Psoas muscle (tissue), 7 donors: ENCODE measurements at regions not wholly inside any gene's neighbourhood (a gene's known extent, or its start where the extent isn't known, plus 50 kb on each side); places are given as distances from the start of the nearest gene placed in this dataset.

ENCODE experiments used
- ATAC-seq, 4 donors: fragments of 200-7000 bp; cut with Tn5 transposase; one replicate each; pipeline ENCODE4 v1.9.1; 2020; ENCODE audit warnings: moderate library complexity in 3 of 4, mild to moderate bottlenecking in 2 of 4
- DNase-seq, 2 donors: peaks; one replicate each; pipeline ENCODE4 v3.0.0-alpha.2; 2020
- H3K27ac ChIP-seq: fragments of 200-600 bp; one replicate; pipeline ENCODE4 v1.8.0; 2022
- H3K27me3 ChIP-seq, 3 donors: fragments of 200-600 bp in 1 of 3; one replicate each; pipeline versions ENCODE4 v1.6.1 to v1.8.0; 2013 to 2022; ENCODE audit warnings: low read length in 2 of 3, mild to moderate bottlenecking in 2 of 3, moderate library complexity in 1 of 3; ENCODE audit not compliant: insufficient read depth in 3 of 3
- H3K36me3 ChIP-seq, 2 donors: fragments of 200-600 bp in 1 of 2; one replicate each; pipeline versions ENCODE4 v1.6.1 to v1.8.0; 2013 to 2022; ENCODE audit warnings: low read depth in 1 of 2, mild to moderate bottlenecking in 1 of 2, moderate library complexity in 1 of 2; ENCODE audit not compliant: insufficient read depth in 1 of 2
- H3K4me1 ChIP-seq: fragments of 200-600 bp; one replicate; pipeline ENCODE4 v1.8.0; 2022
- H3K4me3 ChIP-seq: fragments of 200-600 bp; one replicate; pipeline ENCODE4 v1.8.0; 2022; ENCODE audit warnings: mild to moderate bottlenecking
- H3K9me3 ChIP-seq: fragments of 200-600 bp; one replicate; pipeline ENCODE4 v1.8.0; 2022
- WGBS, 3 donors: extraction: QIAGEN DNeasy Blood & Tissue Kit; methylation state at CpG; one replicate each; pipeline versions ENCODE4 v1.1.6 to v1.1.7; 2013; 5-methylcytosine and 5-hydroxymethylcytosine counted together
- intact Hi-C, 2 donors: fragments of 100-400 bp; cut with DNase I; formaldehyde crosslinking; loops; one replicate each; pipeline versions ENCODE4 v1.11.0 to v1.14.2; 2022
- TF ChIP-seq, protein P1 (sequence below): fragments of 200-600 bp; IDR thresholded peaks from one replicate; pipeline ENCODE4 v1.8.0; 2022; ENCODE audit warnings: antibody characterized with exemption
- donor health status: healthy with polysubstance abuse.
- donor health status: DM: no; HTN: no; CAD: no; lungs with moderate emphysema.
- donor health status: Bipolar disorder and iron deficiency.
- donor health status: healthy.
- donor health status: DM: yes; HTN: yes; CAD: no.
- donor health status: DM: no; HTN: no; CAD: no.
- donor health status: DM: yes; HTN: yes; CAD: no.

DNA sequence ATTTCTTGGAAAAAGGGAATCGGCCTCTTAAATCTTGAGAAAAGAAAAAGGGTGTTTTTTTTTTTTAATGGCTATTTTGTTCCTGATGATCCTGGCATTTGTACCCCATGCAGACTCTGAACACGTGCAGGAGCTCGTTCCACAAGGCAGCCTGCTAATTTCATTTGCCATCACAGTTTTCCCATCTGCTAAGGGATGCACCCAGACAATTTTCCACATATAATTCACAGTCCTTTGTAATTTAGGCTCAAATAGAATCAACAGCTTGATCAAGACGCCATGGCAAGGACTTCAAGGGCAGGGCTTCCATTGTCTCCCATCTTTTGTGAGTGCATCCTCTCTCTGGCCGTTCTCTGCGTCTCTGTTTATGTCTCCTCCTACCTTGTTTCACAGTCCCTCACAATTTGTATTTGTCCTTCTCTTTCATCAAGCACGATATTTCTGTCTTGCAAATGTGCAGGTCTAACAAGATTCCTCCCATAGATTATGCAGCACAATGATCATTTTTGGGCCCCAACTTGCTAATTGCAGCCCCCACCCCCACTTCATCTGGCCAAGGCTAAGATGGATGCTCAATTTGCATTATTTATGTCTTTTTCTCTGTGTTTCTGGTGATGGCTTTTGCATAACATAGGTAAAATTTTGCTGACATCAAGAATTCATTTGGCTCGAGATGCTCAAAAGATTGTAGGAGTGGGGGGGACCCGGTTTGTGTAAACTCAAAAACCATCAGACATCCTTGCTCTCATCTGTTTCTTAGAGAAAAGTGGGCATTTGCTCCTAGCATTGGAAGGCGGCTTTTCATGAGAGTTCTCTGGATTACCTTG, 356.0 kb upstream of the NPVF start:
- Histone ChIP-seq H3K4me3 (no peak overlapping the region), H3K27me3 (peaks cover 0 to 2% (median 0%) of the 10 kb centered on the region in 3 donors), H3K4me1 (peaks cover under 1% of the 10 kb centered on the region), H3K27ac (no peak overlapping the region), H3K36me3 (no peaks in the 10 kb centered on the region), H3K9me3 (no peaks in the 10 kb centered on the region)
- WGBS, 3 donors = 64 to 77% (median 72%) methylated on average over 10 of the region's 10 CpGs
- DNase-seq = no peak
- no peak for ATAC-seq
- intact Hi-C loops = no loop called here
- TF ChIP-seq, protein P1, sequence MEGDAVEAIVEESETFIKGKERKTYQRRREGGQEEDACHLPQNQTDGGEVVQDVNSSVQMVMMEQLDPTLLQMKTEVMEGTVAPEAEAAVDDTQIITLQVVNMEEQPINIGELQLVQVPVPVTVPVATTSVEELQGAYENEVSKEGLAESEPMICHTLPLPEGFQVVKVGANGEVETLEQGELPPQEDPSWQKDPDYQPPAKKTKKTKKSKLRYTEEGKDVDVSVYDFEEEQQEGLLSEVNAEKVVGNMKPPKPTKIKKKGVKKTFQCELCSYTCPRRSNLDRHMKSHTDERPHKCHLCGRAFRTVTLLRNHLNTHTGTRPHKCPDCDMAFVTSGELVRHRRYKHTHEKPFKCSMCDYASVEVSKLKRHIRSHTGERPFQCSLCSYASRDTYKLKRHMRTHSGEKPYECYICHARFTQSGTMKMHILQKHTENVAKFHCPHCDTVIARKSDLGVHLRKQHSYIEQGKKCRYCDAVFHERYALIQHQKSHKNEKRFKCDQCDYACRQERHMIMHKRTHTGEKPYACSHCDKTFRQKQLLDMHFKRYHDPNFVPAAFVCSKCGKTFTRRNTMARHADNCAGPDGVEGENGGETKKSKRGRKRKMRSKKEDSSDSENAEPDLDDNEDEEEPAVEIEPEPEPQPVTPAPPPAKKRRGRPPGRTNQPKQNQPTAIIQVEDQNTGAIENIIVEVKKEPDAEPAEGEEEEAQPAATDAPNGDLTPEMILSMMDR = no peak

DNA sequence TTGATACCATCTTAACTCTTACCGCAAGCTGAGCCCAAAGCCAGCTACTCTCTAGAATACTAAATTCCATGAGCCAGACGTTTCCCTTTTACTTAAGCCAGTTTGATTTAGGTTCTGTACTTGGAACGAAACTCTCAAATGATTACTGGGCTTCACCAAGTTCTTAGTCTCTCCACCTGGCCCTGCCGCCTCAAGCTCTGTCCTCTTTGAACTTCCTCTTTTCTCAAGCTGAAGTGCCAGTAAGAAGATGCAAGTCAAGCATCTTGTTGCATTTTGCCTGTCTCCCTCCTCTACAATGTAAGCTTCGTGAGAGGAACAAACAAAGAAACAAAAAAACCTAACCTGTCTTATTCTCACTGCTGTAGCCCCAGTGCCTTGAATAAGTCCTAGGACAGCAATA, 358.2 kb upstream of the NPVF start:
- Histone ChIP-seq H3K27ac (no peak overlapping the region), H3K4me3 (no peak overlapping the region), H3K27me3 (peaks cover 0 to 2% (median 0%) of the 10 kb centered on the region in 3 donors), H3K4me1 (no peaks in the 10 kb centered on the region), H3K9me3 (no peaks in the 10 kb centered on the region), H3K36me3 (no peaks in the 10 kb centered on the region)
- no peak for DNase-seq
- ATAC-seq = no peak
- WGBS, 3 donors = 80 to 85% (median 82%) methylated on average over 5 of the region's 5 CpGs
- intact Hi-C loops = no loop called here
- TF ChIP-seq, protein P1 = no peak

DNA sequence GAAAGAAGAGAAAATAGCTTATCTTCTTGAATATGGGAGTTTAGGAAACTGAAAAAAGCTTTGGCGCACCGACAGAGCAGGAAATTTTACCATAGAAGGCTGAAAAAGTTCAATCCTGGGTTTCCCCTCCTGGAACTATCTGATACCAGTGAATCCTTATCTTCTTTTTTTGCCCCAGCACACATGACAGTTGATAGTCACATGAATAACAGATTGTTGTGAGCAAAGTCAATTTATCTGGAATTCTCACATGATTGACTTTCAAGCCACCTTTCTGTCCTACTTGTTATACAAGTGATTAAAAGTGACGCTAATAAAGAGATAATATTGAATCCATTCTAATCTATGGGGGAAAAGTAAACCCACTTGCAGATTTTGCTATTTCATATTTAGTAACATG, 365.8 kb upstream of the NPVF start:
- Histone ChIP-seq H3K4me1 (peaks cover 6% of the 10 kb centered on the region), H3K9me3 (no peaks in the 10 kb centered on the region), H3K36me3 (no peaks in the 10 kb centered on the region), H3K4me3 (no peak overlapping the region), H3K27me3 (no peaks in the 10 kb centered on the region), H3K27ac (no peak overlapping the region)
- DNase-seq (no peak), ATAC-seq (no peak)
- WGBS, 3 donors = 79 to 96% (median 91%) methylated on average over 3 of the region's 3 CpGs
- TF ChIP-seq, protein P1 = no peak
- intact Hi-C loops = no loop called here

GRCh38 chr7:25594728-25595127, 366.4 kb upstream of the NPVF start:
- peaks cover 6% of the 10 kb centered on the region for H3K4me1 ChIP-seq
- H3K27ac ChIP-seq = no peak overlapping the region
- no peaks in the 10 kb centered on the region for H3K27me3 ChIP-seq
- H3K36me3 ChIP-seq = no peaks in the 10 kb centered on the region
- TF ChIP-seq, protein P1 = no peak
- DNase-seq (no peak), ATAC-seq (no peak)
- WGBS, 3 donors = 83 to 86% (median 85%) methylated on average over 2 of the region's 2 CpGs
- intact Hi-C loops = no loop called here
- no peaks in the 10 kb centered on the region for H3K9me3 ChIP-seq
- H3K4me3 ChIP-seq = no peak overlapping the region

GRCh38 chr7:25595996-25596395, 367.7 kb upstream of the NPVF start:
- WGBS, 3 donors = 94 to 98% (median 97%) methylated on average over 2 of the region's 2 CpGs
- intact Hi-C loops = no loop called here
- Histone ChIP-seq H3K9me3 (no peaks in the 10 kb centered on the region), H3K27me3 (no peaks in the 10 kb centered on the region), H3K27ac (no peak overlapping the region), H3K4me1 (peaks cover 6% of the 10 kb centered on the region), H3K4me3 (no peak overlapping the region), H3K36me3 (no peaks in the 10 kb centered on the region)
- TF ChIP-seq, protein P1 = no peak
- DNase-seq (no peak), ATAC-seq (no peak)
